ENCODE measurements at regions not wholly inside any gene's neighbourhood (a gene's known extent, or its start where the extent isn't known, plus 50 kb on each side); places are given as distances from the start of the nearest gene placed in this dataset.

- no peaks in the 10 kb centered on the region for H3K4me1 ChIP-seq
- DNase-seq, result no peak
- H3K27me3 ChIP-seq, result no peaks in the 10 kb centered on the region
- intact Hi-C loops (cut with DNase I; ENCODE audit: low total_unique reads), result no loop called here
- WGBS, 2 donors, result 45 to 47% methylated on average over 2 of the region's 2 CpGs
- H3K27ac ChIP-seq, result no peak overlapping the region
- H3K4me3 ChIP-seq, result no peak overlapping the region
- H3K36me3 ChIP-seq (ENCODE audit: low read depth, missing control alignments), result no peaks in the 10 kb centered on the region
- no peaks in the 10 kb centered on the region for H3K9me3 ChIP-seq
- TF ChIP-seq POLR2A (IDR thresholded peaks at IDR 0.05), result no peak
Measured at GRCh38 chr17:56026915-56027314, 126.4 kb upstream of the ANKFN1 start.

- no peaks in the 10 kb centered on the region for H3K9me3 ChIP-seq
- H3K4me1 ChIP-seq, result no peaks in the 10 kb centered on the region
- TF ChIP-seq, protein P1, sequence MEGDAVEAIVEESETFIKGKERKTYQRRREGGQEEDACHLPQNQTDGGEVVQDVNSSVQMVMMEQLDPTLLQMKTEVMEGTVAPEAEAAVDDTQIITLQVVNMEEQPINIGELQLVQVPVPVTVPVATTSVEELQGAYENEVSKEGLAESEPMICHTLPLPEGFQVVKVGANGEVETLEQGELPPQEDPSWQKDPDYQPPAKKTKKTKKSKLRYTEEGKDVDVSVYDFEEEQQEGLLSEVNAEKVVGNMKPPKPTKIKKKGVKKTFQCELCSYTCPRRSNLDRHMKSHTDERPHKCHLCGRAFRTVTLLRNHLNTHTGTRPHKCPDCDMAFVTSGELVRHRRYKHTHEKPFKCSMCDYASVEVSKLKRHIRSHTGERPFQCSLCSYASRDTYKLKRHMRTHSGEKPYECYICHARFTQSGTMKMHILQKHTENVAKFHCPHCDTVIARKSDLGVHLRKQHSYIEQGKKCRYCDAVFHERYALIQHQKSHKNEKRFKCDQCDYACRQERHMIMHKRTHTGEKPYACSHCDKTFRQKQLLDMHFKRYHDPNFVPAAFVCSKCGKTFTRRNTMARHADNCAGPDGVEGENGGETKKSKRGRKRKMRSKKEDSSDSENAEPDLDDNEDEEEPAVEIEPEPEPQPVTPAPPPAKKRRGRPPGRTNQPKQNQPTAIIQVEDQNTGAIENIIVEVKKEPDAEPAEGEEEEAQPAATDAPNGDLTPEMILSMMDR (IDR thresholded peaks at IDR 0.05), result no peak
- TF ChIP-seq POLR2A (IDR thresholded peaks at IDR 0.05), result no peak
- no peaks in the 10 kb centered on the region for H3K27me3 ChIP-seq
- 64 to 68% methylated on average over 3 of the region's 3 CpGs for WGBS, 2 donors
- H3K27ac ChIP-seq, result no peak overlapping the region
- intact Hi-C loops (cut with DNase I; ENCODE audit: low total_unique reads), result no loop called here
- H3K4me3 ChIP-seq, result no peak overlapping the region
- DNase-seq, result no peak
- H3K36me3 ChIP-seq (ENCODE audit: low read depth, missing control alignments), result no peaks in the 10 kb centered on the region
Measured at GRCh38 chr17:56028837-56029236, 124.4 kb upstream of the ANKFN1 start.

DNA sequence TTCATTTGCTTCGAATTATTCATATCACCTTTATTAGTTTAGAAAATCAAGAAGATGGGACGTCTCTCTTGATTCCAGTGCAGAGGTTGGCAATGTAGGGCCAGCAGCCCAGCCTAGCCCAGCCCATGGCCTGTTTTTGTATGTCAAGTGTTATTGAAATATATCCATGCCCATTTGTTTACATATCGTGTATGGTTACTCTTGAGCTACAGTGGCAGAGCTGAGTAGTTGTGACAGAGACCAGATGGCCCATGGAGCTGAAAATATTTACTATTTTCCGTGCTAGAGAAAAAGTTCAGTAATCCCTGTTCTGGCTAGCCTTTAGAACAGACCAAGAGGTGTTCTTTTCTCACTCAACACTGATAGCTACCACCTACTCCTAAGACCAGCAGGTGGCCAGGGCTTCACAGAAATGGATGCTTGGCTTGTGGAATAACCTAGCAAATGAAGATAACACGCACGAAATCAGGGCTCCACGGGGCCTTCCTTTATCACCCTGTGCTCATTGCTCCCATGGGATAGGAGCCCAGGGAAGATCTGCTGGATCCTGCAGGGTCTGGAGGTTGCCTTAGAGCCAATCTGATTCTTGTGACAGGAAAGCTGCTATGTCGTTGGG, 123.2 kb upstream of the ANKFN1 start:
- H3K9me3 ChIP-seq, result no peaks in the 10 kb centered on the region
- H3K27me3 ChIP-seq, result no peaks in the 10 kb centered on the region
- 70 to 76% methylated on average over 5 to 8 of the region's 8 CpGs for WGBS, 2 donors
- intact Hi-C loops (cut with DNase I; ENCODE audit: low total_unique reads), result no loop called here
- TF ChIP-seq, protein P1 (IDR thresholded peaks at IDR 0.05), result no peak
- TF ChIP-seq POLR2A (IDR thresholded peaks at IDR 0.05), result no peak
- H3K36me3 ChIP-seq (ENCODE audit: low read depth, missing control alignments), result no peaks in the 10 kb centered on the region
- H3K4me3 ChIP-seq, result no peak overlapping the region
- no peak for DNase-seq
- H3K27ac ChIP-seq, result no peak overlapping the region
- H3K4me1 ChIP-seq, result no peaks in the 10 kb centered on the region

DNA sequence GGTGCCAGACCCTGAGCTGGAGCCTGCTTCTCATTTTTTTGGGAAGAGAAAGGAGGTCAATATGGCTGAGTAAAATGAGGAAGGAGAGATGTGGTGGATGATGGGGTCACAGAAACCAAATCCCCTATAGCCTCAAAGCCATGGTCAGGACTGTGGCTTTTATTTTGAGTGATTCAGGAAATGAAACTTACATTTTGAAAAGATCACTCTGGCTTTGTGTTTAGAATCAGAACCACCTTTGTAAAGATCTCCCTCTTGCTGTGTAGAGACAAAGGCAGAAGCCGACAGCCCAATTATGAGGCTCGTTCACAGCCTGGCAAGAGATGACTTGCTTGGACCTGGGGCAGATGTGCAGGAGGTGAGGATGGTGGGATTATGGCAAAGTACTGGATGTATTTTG, 121.6 kb upstream of the ANKFN1 start:
- TF ChIP-seq, protein P1 (IDR thresholded peaks at IDR 0.05), result no peak
- 88 to 92% methylated on average over 2 of the region's 2 CpGs for WGBS, 2 donors
- Histone ChIP-seq H3K4me3 (no peak overlapping the region), H3K4me1 (no peaks in the 10 kb centered on the region), H3K27ac (no peak overlapping the region), H3K9me3 (no peaks in the 10 kb centered on the region), H3K27me3 (no peaks in the 10 kb centered on the region), H3K36me3 (ENCODE audit: low read depth, missing control alignments) (no peaks in the 10 kb centered on the region)
- intact Hi-C loops (cut with DNase I; ENCODE audit: low total_unique reads), result no loop called here
- DNase-seq, result no peak

DNA sequence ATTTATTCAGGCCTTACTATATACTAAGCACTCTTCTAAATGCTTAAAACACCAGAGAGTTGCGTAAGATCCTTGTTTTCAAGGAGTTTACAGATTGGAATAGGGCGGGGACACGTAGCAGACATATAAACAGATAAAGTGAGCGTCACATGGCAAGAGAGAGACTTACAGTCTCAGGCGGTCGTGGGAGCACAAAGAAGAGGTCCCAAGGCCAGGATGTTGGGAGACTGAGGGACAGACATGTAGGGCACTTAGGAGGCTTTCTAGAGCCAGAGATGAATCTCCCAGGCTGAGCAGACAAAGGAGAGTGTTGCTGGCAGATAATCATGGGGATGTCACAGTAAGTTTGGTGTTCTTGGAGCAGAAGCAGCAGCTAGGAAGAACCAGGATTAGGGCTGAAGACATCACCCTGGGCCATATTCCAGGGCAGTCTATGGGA, 119.1 kb upstream of the ANKFN1 start:
- no peaks in the 10 kb centered on the region for H3K4me1 ChIP-seq
- TF ChIP-seq, protein P1 (IDR thresholded peaks at IDR 0.05), result no peak
- TF ChIP-seq POLR2A (IDR thresholded peaks at IDR 0.05), result no peak
- H3K36me3 ChIP-seq (ENCODE audit: low read depth, missing control alignments), result no peaks in the 10 kb centered on the region
- no peaks in the 10 kb centered on the region for H3K9me3 ChIP-seq
- intact Hi-C loops (cut with DNase I; ENCODE audit: low total_unique reads), result no loop called here
- WGBS, 2 donors, result 77 to 81% methylated on average over 6 of the region's 6 CpGs
- H3K27me3 ChIP-seq, result no peaks in the 10 kb centered on the region
- no peak for DNase-seq
- no peak overlapping the region for H3K27ac ChIP-seq
- H3K4me3 ChIP-seq, result no peak overlapping the region

Data from testis (tissue), 2 donors.